Upper lobe of right lung (tissue), 1 donor: ENCODE measurements at regions not wholly inside any gene's neighbourhood (a gene's known extent, or its start where the extent isn't known, plus 50 kb on each side); places are given as distances from the start of the nearest gene placed in this dataset.

Source experiments
- ATAC-seq: fragments of 200-7000 bp; cut with Tn5 transposase; one replicate; pipeline ENCODE4 v1.9.1; 2020; ENCODE audit warnings: mild to moderate bottlenecking, moderate library complexity
- DNase-seq: peaks from one replicate; pipeline ENCODE4 v3.0.0-alpha.2; 2020
- H3K27ac ChIP-seq: fragments of 200-600 bp; one replicate; pipeline ENCODE4 v1.8.0; 2022
- H3K27me3 ChIP-seq: fragments of 200-600 bp; one replicate; pipeline ENCODE4 v1.8.0; 2022; ENCODE audit warnings: mild to moderate bottlenecking
- H3K36me3 ChIP-seq: fragments of 200-600 bp; one replicate; pipeline ENCODE4 v1.8.0; 2022
- H3K4me1 ChIP-seq: fragments of 200-600 bp; one replicate; pipeline ENCODE4 v1.8.0; 2022
- H3K4me3 ChIP-seq: fragments of 200-600 bp; one replicate; pipeline ENCODE4 v1.8.0; 2022; ENCODE audit warnings: mild to moderate bottlenecking
- H3K9me3 ChIP-seq: fragments of 200-600 bp; one replicate; pipeline ENCODE4 v1.8.0; 2022
- CTCF ChIP-seq: fragments of 200-600 bp; IDR thresholded peaks from one replicate; pipeline ENCODE4 v1.8.0; 2022; ENCODE audit warnings: antibody characterized with exemption
- intact Hi-C: fragments of 100-400 bp; cut with DNase I; formaldehyde crosslinking; loops from one replicate; pipeline ENCODE4 v1.11.0; 2022
- donor health status: DM: no; HTN: yes; CAD: no; lungs with severe emphysema.

DNA sequence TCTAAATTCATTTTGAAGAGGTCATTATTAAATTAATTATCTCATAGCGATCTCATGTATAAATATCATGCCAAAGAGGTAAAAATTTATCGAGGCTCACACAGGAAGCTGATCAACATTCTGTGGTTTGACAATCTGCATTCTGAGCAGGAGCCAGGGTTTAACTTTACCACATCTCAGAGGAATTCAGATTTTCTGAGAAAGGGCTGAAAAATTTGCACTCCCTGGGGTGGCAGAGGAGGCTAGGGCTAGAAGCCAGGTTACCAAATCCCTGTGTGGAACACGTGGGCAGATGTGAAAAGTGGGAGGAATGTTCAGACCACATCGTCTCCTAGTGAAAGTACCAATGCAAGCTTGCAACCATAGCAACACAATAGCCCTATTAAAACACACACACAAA is 63.5 kb upstream of the CTLA4 start:
- ATAC-seq (peak; percentile 80), DNase-seq (no peak)
- H3K9me3 ChIP-seq: no peaks in the 10 kb centered on the region
- peak overlapping the region; percentile 56 for H3K27ac ChIP-seq
- no peaks in the 10 kb centered on the region for H3K27me3 ChIP-seq
- no peak overlapping the region for H3K4me3 ChIP-seq
- H3K4me1 ChIP-seq: peaks cover 14% of the 10 kb centered on the region
- no peaks in the 10 kb centered on the region for H3K36me3 ChIP-seq
- no peak for TF ChIP-seq CTCF
- intact Hi-C loops: no loop called here

GRCh38 chr2:203804764-203805485 is 62.6 kb upstream of the CTLA4 start:
- ATAC-seq: peak; percentile 72

DNA sequence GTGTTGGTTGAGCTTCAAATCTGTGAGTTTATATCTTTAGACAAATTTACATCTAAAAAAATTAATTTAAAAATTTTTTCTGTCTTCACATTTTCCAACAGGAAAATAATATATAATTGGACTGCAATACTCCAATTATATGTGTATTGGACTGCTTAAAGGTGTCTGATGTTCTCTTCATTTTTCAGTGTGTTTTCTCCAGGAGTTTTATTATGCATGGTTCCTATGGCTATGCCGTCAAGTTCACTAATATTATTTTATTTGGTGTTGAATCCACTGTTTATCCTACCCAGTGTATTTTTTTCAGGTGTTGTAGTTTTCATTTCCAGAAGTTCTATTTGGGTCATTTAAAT is 62.1 kb upstream of the CTLA4 start:
- Histone ChIP-seq H3K27me3 (no peaks in the 10 kb centered on the region), H3K4me1 (peaks cover 14% of the 10 kb centered on the region), H3K36me3 (no peaks in the 10 kb centered on the region), H3K4me3 (no peak overlapping the region), H3K9me3 (no peaks in the 10 kb centered on the region), H3K27ac (peak overlapping the region; percentile 56)
- intact Hi-C loops: no loop called here
- no peak for TF ChIP-seq CTCF
- DNase-seq: no peak
- no peak for ATAC-seq

More at GRCh38 chr2:203804764-203805485, 62.6 kb upstream of the CTLA4 start:
- H3K4me1 ChIP-seq: peaks cover 14% of the 10 kb centered on the region
- no peaks in the 10 kb centered on the region for H3K27me3 ChIP-seq
- intact Hi-C loops: no loop called here
- H3K36me3 ChIP-seq: no peaks in the 10 kb centered on the region
- H3K27ac ChIP-seq: peak overlapping the region; percentile 56
- DNase-seq: no peak
- no peaks in the 10 kb centered on the region for H3K9me3 ChIP-seq
- no peak overlapping the region for H3K4me3 ChIP-seq
- no peak for TF ChIP-seq CTCF

GRCh38 chr2:203806761-203807160 is 60.8 kb upstream of the CTLA4 start:
- H3K9me3 ChIP-seq: no peaks in the 10 kb centered on the region
- H3K36me3 ChIP-seq: no peaks in the 10 kb centered on the region
- H3K4me1 ChIP-seq: peaks cover 18% of the 10 kb centered on the region
- no peak overlapping the region for H3K27ac ChIP-seq
- no peak overlapping the region for H3K4me3 ChIP-seq
- no peak for TF ChIP-seq CTCF
- no peaks in the 10 kb centered on the region for H3K27me3 ChIP-seq
- ATAC-seq (no peak), DNase-seq (no peak)
- intact Hi-C loops: no loop called here

- peaks cover 26% of the 10 kb centered on the region for H3K4me1 ChIP-seq
- no peak for ATAC-seq
These were observed 59.4 kb upstream of the CTLA4 start for GRCh38 chr2:203808046-203808750.

More at GRCh38 chr2:203808046-203808750, 59.4 kb upstream of the CTLA4 start:
- no peak for TF ChIP-seq CTCF
- no peak for DNase-seq
- no peaks in the 10 kb centered on the region for H3K27me3 ChIP-seq
- intact Hi-C loops: no loop called here
- H3K9me3 ChIP-seq: no peaks in the 10 kb centered on the region
- H3K4me3 ChIP-seq: no peak overlapping the region
- H3K36me3 ChIP-seq: no peaks in the 10 kb centered on the region
- no peak overlapping the region for H3K27ac ChIP-seq
